NCI-H2171 (cell line): ENCODE measurements at regions not wholly inside any gene's neighbourhood (a gene's known extent, or its start where the extent isn't known, plus 50 kb on each side); places are given as distances from the start of the nearest gene placed in this dataset.

Source experiments
- DNase-seq: peaks from one replicate; lab custom pipeline; 2025; lab: John Stamatoyannopoulos, UW

GRCh38 chr2:128578406-128579390 is 260.0 kb upstream of the HS6ST1 start:
- no peak for DNase-seq

GRCh38 chr2:128579825-128580224 is 261.2 kb upstream of the HS6ST1 start:
- no peak for DNase-seq

DNA sequence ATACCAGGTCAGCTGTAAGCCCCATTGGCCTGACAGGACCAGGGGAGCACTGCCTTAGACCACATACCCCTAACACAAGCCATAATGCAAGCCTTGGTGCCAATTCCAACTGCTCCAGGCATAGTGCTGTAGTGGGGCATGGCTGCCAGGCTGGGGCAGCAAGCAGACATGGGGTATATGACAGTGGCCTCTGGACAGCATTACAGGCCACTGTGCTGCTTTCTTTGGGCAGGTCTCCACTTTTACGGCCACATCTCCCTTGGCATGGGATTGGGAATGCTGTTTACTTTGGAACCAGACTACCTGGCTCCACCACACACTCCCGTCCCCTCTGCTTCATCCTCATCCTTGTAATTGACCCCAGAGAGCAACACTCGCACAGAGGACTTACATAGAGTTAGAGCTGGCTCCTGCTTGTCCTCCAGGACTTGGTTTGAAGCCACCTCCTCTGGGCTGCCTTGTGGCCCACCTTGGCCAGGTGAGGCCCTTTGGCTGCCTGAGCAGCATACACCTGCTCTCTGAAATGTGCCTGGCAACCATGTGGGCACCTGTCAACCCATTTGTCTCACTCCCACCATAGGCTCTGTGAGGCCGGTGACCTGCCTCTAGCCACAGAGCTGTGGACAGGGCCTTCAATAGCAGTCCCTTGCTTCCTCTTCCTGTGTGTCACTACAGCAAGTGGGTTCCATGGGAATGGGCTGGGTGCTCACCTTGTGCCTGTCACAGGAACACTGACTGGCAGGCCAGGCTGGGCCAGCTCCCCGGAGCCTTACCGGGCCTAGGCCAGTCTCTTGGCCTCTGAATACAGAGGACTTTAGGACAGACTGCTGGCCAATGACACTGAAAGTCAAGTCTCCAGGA is 262.6 kb upstream of the HS6ST1 start:
- no peak for DNase-seq

- no peak for DNase-seq
Measured at GRCh38 chr2:128581849-128582244, 263.2 kb upstream of the HS6ST1 start.

DNA sequence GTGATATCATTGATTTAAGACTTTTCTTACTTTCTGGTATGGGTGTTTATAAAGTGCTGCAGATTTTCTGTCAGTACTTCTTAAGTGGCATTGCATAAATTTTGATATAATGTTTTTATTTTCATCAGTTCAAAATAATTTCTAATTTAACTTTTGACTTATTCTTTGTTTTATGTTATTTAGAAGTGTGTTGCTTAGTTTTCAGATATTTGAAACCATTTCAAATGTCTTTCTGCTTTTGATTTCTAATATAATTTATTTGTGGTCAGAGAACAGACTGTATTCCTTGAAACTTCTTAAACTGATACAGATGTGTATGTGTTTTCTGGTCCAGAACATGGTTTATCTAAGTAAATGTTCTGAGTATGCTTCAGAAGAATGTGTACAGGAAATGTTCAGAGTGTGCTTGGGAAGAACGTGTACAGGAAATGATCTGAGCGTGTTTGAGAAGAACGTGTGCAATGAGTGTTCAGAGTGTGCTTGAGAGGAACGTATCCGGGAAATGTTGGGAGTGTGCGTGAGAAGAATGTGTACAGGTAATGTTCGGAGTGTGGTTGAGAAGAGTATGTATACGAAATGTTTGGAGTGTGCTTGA is 265.7 kb upstream of the HS6ST1 start:
- DNase-seq: no peak

DNA sequence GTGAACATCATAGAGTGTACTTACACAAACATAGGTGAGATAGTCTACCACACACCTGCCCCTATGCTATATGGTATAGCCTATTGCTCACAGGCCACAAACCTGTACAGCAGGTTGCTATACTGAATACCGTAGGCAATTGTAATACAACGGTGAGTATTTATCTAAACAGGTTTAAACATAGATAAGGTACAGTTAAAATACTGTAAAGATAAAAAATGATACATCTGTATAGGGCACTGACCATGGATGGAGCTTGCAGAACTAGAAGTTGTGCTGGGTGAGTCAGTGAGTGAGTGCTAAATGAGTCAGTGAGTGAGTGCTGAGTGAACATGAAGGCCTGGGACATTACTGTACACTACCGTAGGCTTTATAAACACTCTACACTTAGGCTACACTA is 267.0 kb upstream of the HS6ST1 start:
- no peak for DNase-seq

GRCh38 chr2:128589681-128590080 is 271.0 kb upstream of the HS6ST1 start:
- no peak for DNase-seq

- no peak for DNase-seq
Measured at GRCh38 chr2:128590309-128591021, 271.8 kb upstream of the HS6ST1 start.

DNA sequence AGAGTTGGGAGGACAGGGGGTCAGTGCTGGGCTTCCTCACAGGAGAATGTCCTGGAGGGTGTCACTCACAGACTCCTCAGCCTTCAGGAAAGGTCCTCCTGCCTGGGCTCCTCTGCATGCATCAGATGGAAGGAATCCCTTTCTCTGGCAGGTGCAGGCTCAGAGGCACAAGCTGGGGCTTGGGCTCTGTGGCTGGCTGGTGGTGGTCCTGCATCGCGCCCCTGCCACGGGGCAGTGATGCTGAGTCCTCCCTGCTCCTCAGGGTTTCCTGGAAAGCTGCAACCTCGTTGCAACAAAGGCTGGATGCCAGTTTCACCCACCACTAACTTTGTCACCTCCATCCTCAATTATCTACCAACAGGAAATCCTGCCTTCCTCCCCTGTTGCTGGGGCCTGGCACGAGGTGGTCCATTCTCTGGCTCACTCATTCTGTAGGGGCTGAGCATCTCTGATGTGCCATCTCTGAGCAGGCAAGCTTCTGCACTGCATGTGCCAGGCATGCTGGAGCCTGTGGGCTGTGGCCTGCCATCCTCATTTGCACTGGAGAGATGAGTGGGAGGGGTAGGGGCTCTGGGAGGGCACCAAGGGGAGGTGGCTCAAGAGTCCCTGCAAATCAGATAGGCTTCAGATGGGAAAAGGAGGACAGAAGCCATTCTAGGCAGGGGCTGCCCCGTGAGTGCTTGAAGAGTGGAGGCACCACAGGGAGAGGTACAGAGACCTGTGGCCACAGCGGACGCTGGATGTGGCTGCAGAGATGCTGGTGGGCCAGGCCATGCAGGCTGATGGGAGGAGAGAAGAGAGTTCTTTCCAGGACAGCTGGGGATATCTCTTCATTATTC is 272.6 kb upstream of the HS6ST1 start:
- no peak for DNase-seq

GRCh38 chr2:128591861-128592822 is 273.5 kb upstream of the HS6ST1 start:
- no peak for DNase-seq

DNA sequence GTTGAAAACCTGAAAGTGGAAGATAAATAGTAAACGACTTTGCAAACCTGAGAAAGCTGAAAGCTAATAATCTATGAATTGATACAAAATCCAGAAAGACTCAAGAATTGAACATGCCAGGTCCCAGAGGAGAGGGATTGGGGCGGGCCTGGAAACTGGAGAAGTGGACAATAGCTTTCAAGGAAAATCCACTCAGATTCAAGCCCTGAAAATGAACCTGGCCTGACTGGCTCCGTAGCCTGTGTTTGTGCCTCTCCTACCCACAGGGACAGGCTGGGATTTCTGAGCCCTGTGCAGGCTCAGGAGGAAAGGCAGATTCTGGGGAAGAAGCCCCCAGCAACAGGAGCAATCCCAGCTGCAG is 274.8 kb upstream of the HS6ST1 start:
- DNase-seq: no peak

DNA sequence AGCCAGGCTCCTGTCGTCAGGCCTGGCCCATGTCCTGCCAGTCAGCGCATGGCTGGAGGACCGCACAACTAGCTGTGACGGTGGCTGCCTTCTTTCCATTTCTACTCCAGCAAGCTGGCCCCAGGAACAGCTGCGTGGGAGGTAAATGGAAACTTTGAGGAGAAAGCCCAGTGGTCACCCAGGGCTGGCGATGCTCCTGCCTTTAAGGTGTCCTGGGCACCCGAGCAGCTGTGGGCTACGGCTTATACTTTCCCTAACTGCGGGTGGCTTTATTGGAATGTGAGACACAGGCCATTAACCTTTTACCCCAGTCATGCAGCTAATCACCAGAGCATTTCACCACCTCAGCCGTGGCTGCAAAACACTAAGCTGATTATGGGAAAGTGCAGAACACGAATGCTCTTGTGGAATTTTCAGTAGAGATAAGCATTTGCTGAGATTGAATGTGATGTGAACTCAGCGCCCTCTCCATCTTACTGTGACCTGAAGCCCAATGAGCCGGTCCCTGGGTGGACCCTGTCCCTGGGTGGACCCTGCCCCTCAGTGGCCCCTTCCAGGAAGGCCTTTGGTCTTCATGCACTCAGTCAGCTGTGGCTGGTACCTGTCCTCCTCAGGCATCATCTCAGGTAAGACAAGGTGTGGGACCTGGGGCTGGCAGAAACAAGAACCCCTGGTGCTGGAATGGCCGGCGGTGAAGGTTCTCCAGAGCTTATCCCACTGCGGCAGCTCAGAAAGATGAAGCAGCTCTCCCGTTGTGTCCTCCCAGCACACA is 275.4 kb upstream of the HS6ST1 start:
- no peak for DNase-seq

- DNase-seq: no peak
Measured at GRCh38 chr2:128594651-128594910, 275.9 kb upstream of the HS6ST1 start.

- DNase-seq: no peak
Measured at GRCh38 chr2:128594953-128595677, 276.4 kb upstream of the HS6ST1 start.

DNA sequence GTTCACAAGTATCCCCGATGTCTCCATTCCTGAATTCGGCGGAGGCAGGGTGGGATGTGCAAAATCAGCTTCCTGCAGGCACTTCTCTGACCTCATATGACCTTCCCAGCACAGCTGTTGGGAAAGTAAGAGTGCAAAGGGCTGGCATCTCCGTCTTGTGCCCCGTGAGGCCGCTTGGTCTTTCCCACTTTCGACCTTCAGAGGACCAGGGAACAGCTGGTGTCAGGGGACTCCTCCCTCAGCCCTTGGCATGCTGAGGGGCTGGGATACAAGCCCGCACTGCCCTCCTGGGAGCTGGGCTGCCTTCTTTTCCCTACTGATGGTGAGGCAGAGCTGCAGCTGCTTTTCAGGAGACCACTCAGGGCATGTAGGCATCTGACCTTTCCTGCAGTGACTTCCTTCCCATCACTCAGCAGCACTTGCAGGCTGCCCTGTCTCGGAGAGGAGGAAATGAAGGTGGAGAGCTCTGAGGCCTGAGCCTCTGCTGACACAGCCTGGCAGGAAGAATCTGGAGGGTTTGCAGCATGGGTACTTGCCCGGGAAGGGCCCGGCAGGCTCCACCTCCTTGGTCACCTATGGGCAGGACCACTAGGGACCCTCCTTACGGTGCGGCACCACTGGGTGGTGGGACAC is 277.2 kb upstream of the HS6ST1 start:
- DNase-seq: no peak

- DNase-seq: no peak
Measured at GRCh38 chr2:128596396-128597120, 277.9 kb upstream of the HS6ST1 start.

- no peak for DNase-seq
Measured at GRCh38 chr2:128597121-128597762, 278.6 kb upstream of the HS6ST1 start.
